Naive thymus-derived CD4-positive, alpha-beta T cell (primary cell): ENCODE measurements at regions not wholly inside any gene's neighbourhood (a gene's known extent, or its start where the extent isn't known, plus 50 kb on each side); places are given as distances from the start of the nearest gene placed in this dataset.

ENCODE experiments used
- ATAC-seq: fragments of 150-1000 bp; cut with Tn5 transposase; 2 replicates; pipeline ENCODE4 v1.10.0; 2021; ENCODE audit warnings: mild to moderate bottlenecking, moderate library complexity
- CTCF ChIA-PET: fragments of 350-600 bp; sonication (Branson Sonifier 250); formaldehyde crosslinking; loops from one replicate; lab custom pipeline; 2021; ENCODE audit warnings: antibody characterized with exemption; lab: Charles Lee
- POLR2A ChIA-PET: fragments of 350-600 bp; sonication (Branson Sonifier 250); formaldehyde crosslinking; loops from one replicate; lab custom pipeline; 2021; ENCODE audit warnings: antibody characterized with exemption, inconsistent platforms; lab: Charles Lee
- DNase-seq, 9 donors: peaks; one replicate each; pipeline versions ENCODE4 v3.0.0 to v3.0.0-alpha.2; 2020 to 2022; ENCODE audit warnings: mixed read lengths in 1 of 9
- H3K27ac ChIP-seq: one replicate; pipeline ENCODE4 v1.7.0; 2013; ENCODE audit warnings: mild to moderate bottlenecking, low read depth, low read length, moderate library complexity
- H3K27me3 ChIP-seq, 2 donors: one replicate each; pipeline ENCODE4 v1.7.0; 2013; ENCODE audit warnings: low read length in 2 of 2, mild to moderate bottlenecking in 2 of 2, moderate library complexity in 2 of 2; ENCODE audit not compliant: control insufficient read depth in 2 of 2, insufficient read depth in 2 of 2
- H3K36me3 ChIP-seq, 3 experiments: 1 replicate in 2 of 3; 2 replicates in 1 of 3; pipeline ENCODE4 v1.7.0; 2013; ENCODE audit warnings: low read length in 3 of 3, mild to moderate bottlenecking in 3 of 3, moderate library complexity in 1 of 3; ENCODE audit not compliant: insufficient read depth in 3 of 3, control insufficient read depth in 2 of 3
- H3K4me1 ChIP-seq, 2 donors: one replicate each; pipeline ENCODE4 v1.7.0; 2013; ENCODE audit warnings: low read length in 2 of 2, mild to moderate bottlenecking in 2 of 2, moderate library complexity in 1 of 2; ENCODE audit not compliant: control insufficient read depth in 2 of 2, insufficient read depth in 2 of 2
- H3K4me3 ChIP-seq: 2 replicates; pipeline ENCODE4 v1.7.0; 2013; ENCODE audit warnings: mild to moderate bottlenecking, low read length
- H3K9me3 ChIP-seq, 3 experiments: 1 replicate in 2 of 3; 2 replicates in 1 of 3; pipeline ENCODE4 v1.7.0; 2013; ENCODE audit warnings: low read length in 3 of 3; ENCODE audit not compliant: control insufficient read depth in 2 of 3
- H3K27ac Mint-ChIP-seq, 9 donors: one replicate each; pipeline ENCODE4 v1.8.0; 2020 to 2022; ENCODE audit warnings: mixed read lengths in 9 of 9, mild to moderate bottlenecking in 8 of 9, moderate library complexity in 5 of 9, inconsistent platforms in 2 of 9
- H3K27me3 Mint-ChIP-seq, 5 donors: one replicate each; pipeline ENCODE4 v1.8.0; 2021 to 2022; ENCODE audit warnings: mixed read lengths in 5 of 5, mild to moderate bottlenecking in 1 of 5
- H3K36me3 Mint-ChIP-seq, 5 donors: one replicate each; pipeline ENCODE4 v1.8.0; 2020 to 2022; ENCODE audit warnings: mixed read lengths in 5 of 5, mild to moderate bottlenecking in 3 of 5, inconsistent platforms in 1 of 5
- H3K4me1 Mint-ChIP-seq, 7 donors: one replicate each; pipeline ENCODE4 v1.8.0; 2020 to 2022; ENCODE audit warnings: mixed read lengths in 7 of 7, mild to moderate bottlenecking in 3 of 7, inconsistent platforms in 1 of 7
- H3K4me3 Mint-ChIP-seq, 10 donors: one replicate each; pipeline ENCODE4 v1.8.0; 2020 to 2022; ENCODE audit warnings: mild to moderate bottlenecking in 10 of 10, mixed read lengths in 10 of 10, moderate library complexity in 6 of 10, inconsistent platforms in 2 of 10
- H3K9me3 Mint-ChIP-seq, 11 donors: one replicate each; pipeline ENCODE4 v1.8.0; 2020 to 2022; ENCODE audit warnings: mixed read lengths in 11 of 11, mild to moderate bottlenecking in 4 of 11, inconsistent platforms in 1 of 11, moderate library complexity in 1 of 11
- intact Hi-C, 2 donors: fragments of 100-400 bp; cut with micrococcal nuclease; formaldehyde crosslinking; loops; one replicate each; pipeline ENCODE4 v1.15.1; 2023

- H3K27me3 ChIP-seq, result no peaks in the 10 kb centered on the region
Observed at GRCh38 chr2:53021292-53021691, 746.3 kb upstream of the CHAC2 start.

GRCh38 chr2:53018825-53019425 lies 748.7 kb upstream of the CHAC2 start:
- Histone ChIP-seq H3K4me3 (no peak overlapping the region), H3K4me1 (no peaks in the 10 kb centered on the region), H3K27me3 (no peaks in the 10 kb centered on the region), H3K27ac (no peak overlapping the region), H3K36me3 (no peaks in the 10 kb centered on the region), H3K9me3 (no peaks in the 10 kb centered on the region)
- ChIA-PET CTCF (no interaction called here), POLR2A (no interaction called here)
- no peaks in the 10 kb centered on the region for H3K4me1 Mint-ChIP-seq
- ATAC-seq (no peak), DNase-seq (no peak)
- no peak overlapping the region for H3K4me3 Mint-ChIP-seq
- H3K9me3 Mint-ChIP-seq, result peaks cover 0 to 14% (median 2%) of the 10 kb centered on the region in 11 donors
- intact Hi-C loops, result no loop called here
- no peaks in the 10 kb centered on the region for H3K27me3 Mint-ChIP-seq
- no peaks in the 10 kb centered on the region for H3K36me3 Mint-ChIP-seq
- no peak overlapping the region for H3K27ac Mint-ChIP-seq

More at GRCh38 chr2:53021292-53021691, 746.3 kb upstream of the CHAC2 start:
- Mint-ChIP-seq H3K9me3 (peaks cover 0 to 14% (median 2%) of the 10 kb centered on the region in 11 donors), H3K27ac (no peak overlapping the region), H3K4me1 (no peaks in the 10 kb centered on the region), H3K27me3 (no peaks in the 10 kb centered on the region), H3K4me3 (no peak overlapping the region), H3K36me3 (no peaks in the 10 kb centered on the region)
- Histone ChIP-seq H3K27ac (no peak overlapping the region), H3K4me3 (no peak overlapping the region), H3K4me1 (no peaks in the 10 kb centered on the region), H3K9me3 (no peaks in the 10 kb centered on the region), H3K36me3 (no peaks in the 10 kb centered on the region)
- intact Hi-C loops, result no loop called here
- no peak for DNase-seq
- POLR2A ChIA-PET, result no interaction called here
- CTCF ChIA-PET, result no interaction called here
- ATAC-seq, result no peak

GRCh38 chr2:53006980-53007379 lies 760.6 kb upstream of the CHAC2 start:
- CTCF ChIA-PET, result no interaction called here
- no peak for DNase-seq
- Histone ChIP-seq H3K36me3 (no peaks in the 10 kb centered on the region), H3K27ac (no peak overlapping the region), H3K9me3 (no peaks in the 10 kb centered on the region), H3K27me3 (no peaks in the 10 kb centered on the region), H3K4me1 (no peaks in the 10 kb centered on the region), H3K4me3 (no peak overlapping the region)
- Mint-ChIP-seq H3K36me3 (no peaks in the 10 kb centered on the region), H3K27ac (no peak overlapping the region), H3K4me1 (no peaks in the 10 kb centered on the region), H3K9me3 (peaks cover 0 to 14% (median 4%) of the 10 kb centered on the region in 11 donors), H3K4me3 (no peak overlapping the region), H3K27me3 (no peaks in the 10 kb centered on the region)
- POLR2A ChIA-PET, result no interaction called here
- intact Hi-C loops, result no loop called here
- no peak for ATAC-seq

- no peak for DNase-seq
- Mint-ChIP-seq H3K4me1 (no peaks in the 10 kb centered on the region), H3K4me3 (no peak overlapping the region), H3K9me3 (peaks cover 0 to 9% (median 0%) of the 10 kb centered on the region in 11 donors), H3K36me3 (no peaks in the 10 kb centered on the region), H3K27ac (no peak overlapping the region), H3K27me3 (no peaks in the 10 kb centered on the region)
- ChIA-PET CTCF (no interaction called here), POLR2A (no interaction called here)
- Histone ChIP-seq H3K9me3 (no peaks in the 10 kb centered on the region), H3K27me3 (no peaks in the 10 kb centered on the region), H3K36me3 (no peaks in the 10 kb centered on the region), H3K4me1 (no peaks in the 10 kb centered on the region), H3K4me3 (no peak overlapping the region), H3K27ac (no peak overlapping the region)
- no peak for ATAC-seq
- intact Hi-C loops, result no loop called here
Observed at GRCh38 chr2:53004413-53004812, 763.2 kb upstream of the CHAC2 start.

- Histone ChIP-seq H3K4me3 (no peak overlapping the region), H3K9me3 (no peaks in the 10 kb centered on the region), H3K4me1 (no peaks in the 10 kb centered on the region), H3K27ac (no peak overlapping the region), H3K27me3 (no peaks in the 10 kb centered on the region), H3K36me3 (no peaks in the 10 kb centered on the region)
- Mint-ChIP-seq H3K27ac (no peak overlapping the region), H3K36me3 (no peaks in the 10 kb centered on the region), H3K4me3 (no peak overlapping the region), H3K9me3 (peaks cover 0 to 17% (median 8%) of the 10 kb centered on the region in 11 donors), H3K27me3 (no peaks in the 10 kb centered on the region), H3K4me1 (no peaks in the 10 kb centered on the region)
- no peak for DNase-seq
- no peak for ATAC-seq
- intact Hi-C loops, result no loop called here
- ChIA-PET CTCF (no interaction called here), POLR2A (no interaction called here)
Observed at GRCh38 chr2:52995424-52995823, 772.2 kb upstream of the CHAC2 start.

- DNase-seq (no peak), ATAC-seq (no peak)
- H3K27me3 Mint-ChIP-seq, result no peaks in the 10 kb centered on the region
- no peaks in the 10 kb centered on the region for H3K4me1 Mint-ChIP-seq
- H3K27ac Mint-ChIP-seq, result no peak overlapping the region
- Histone ChIP-seq H3K27ac (no peak overlapping the region), H3K4me1 (no peaks in the 10 kb centered on the region), H3K36me3 (no peaks in the 10 kb centered on the region), H3K4me3 (no peak overlapping the region), H3K9me3 (no peaks in the 10 kb centered on the region), H3K27me3 (no peaks in the 10 kb centered on the region)
- no peak overlapping the region for H3K4me3 Mint-ChIP-seq
- intact Hi-C loops, result no loop called here
- ChIA-PET POLR2A (no interaction called here), CTCF (no interaction called here)
- H3K36me3 Mint-ChIP-seq, result no peaks in the 10 kb centered on the region
- peaks cover 0 to 5% (median 0%) of the 10 kb centered on the region in 11 donors for H3K9me3 Mint-ChIP-seq
Observed at GRCh38 chr2:52976143-52976949, 791.3 kb upstream of the CHAC2 start.

- H3K27ac Mint-ChIP-seq, result no peak overlapping the region
- H3K9me3 Mint-ChIP-seq, result peaks cover 0 to 4% (median 0%) of the 10 kb centered on the region in 11 donors
Observed at GRCh38 chr2:52974127-52974526, 793.5 kb upstream of the CHAC2 start.

More at GRCh38 chr2:52974127-52974526, 793.5 kb upstream of the CHAC2 start:
- Histone ChIP-seq H3K9me3 (no peaks in the 10 kb centered on the region), H3K4me1 (no peaks in the 10 kb centered on the region), H3K36me3 (no peaks in the 10 kb centered on the region), H3K4me3 (no peak overlapping the region), H3K27ac (no peak overlapping the region), H3K27me3 (no peaks in the 10 kb centered on the region)
- no peaks in the 10 kb centered on the region for H3K36me3 Mint-ChIP-seq
- DNase-seq (no peak), ATAC-seq (no peak)
- H3K4me3 Mint-ChIP-seq, result no peak overlapping the region
- CTCF ChIA-PET, result no interaction called here
- no peaks in the 10 kb centered on the region for H3K27me3 Mint-ChIP-seq
- H3K4me1 Mint-ChIP-seq, result no peaks in the 10 kb centered on the region
- intact Hi-C loops, result no loop called here
- POLR2A ChIA-PET, result no interaction called here
